NCI-H524 (cell line): ENCODE measurements at regions not wholly inside any gene's neighbourhood (a gene's known extent, or its start where the extent isn't known, plus 50 kb on each side); places are given as distances from the start of the nearest gene placed in this dataset.

Experiments
- DNase-seq, 2 experiments: peaks; one replicate each; lab custom pipeline; 2025; lab: John Stamatoyannopoulos, UW

GRCh38 chrX:15915959-15916703 is 61.5 kb upstream of the AP1S2 start:
- DNase-seq = no peak

- peak in 1 of 2 experiments; percentile 44 for DNase-seq
Observed at GRCh38 chrX:15914486-15914885, 59.9 kb upstream of the AP1S2 start.

GRCh38 chrX:15913146-15913545 is 58.5 kb upstream of the AP1S2 start:
- peak; percentile 72 to 91 for DNase-seq

GRCh38 chrX:15911734-15912550 is 57.3 kb upstream of the AP1S2 start:
- DNase-seq = peak in 1 of 2 experiments; percentile 43

GRCh38 chrX:15909605-15910004 is 55.0 kb upstream of the AP1S2 start:
- DNase-seq = no peak

- DNase-seq = no peak
Observed at GRCh38 chrX:15908603-15909290, 54.1 kb upstream of the AP1S2 start.

GRCh38 chrX:15906041-15906943 is 51.7 kb upstream of the AP1S2 start:
- no peak for DNase-seq
